ENCODE measurements at regions not wholly inside any gene's neighbourhood (a gene's known extent, or its start where the extent isn't known, plus 50 kb on each side); places are given as distances from the start of the nearest gene placed in this dataset.
"Not testable (repeated sequence)": the region's sequence is repeated elsewhere in the genome, so short reads cannot be mapped to it uniquely, and the experiment has no call there.

- ChIA-PET POLR2A (ENCODE audit: partially characterized antibody) (no interaction called here), CTCF (ENCODE audit: partially characterized antibody) (no interaction called here)
- no peaks in the 10 kb centered on the region for H3K79me1 ChIP-seq (ENCODE audit: low read depth, low read length)
- no peak overlapping the region for H3K27ac ChIP-seq (ENCODE audit: low read depth, low read length)
- no peak overlapping the region for H2BK15ac ChIP-seq (ENCODE audit: low read length)
- H3K23me2 ChIP-seq (ENCODE audit: low read depth, low read length) = no peaks in the 10 kb centered on the region
- no peak overlapping the region for H2BK12ac ChIP-seq (ENCODE audit: low read depth, low read length)
- no peak overlapping the region for H3K4me3 ChIP-seq (ENCODE audit: extremely low read depth in 1 of 4, insufficient read depth in 2 of 4, low read depth in 3 of 4, low read length in 4 of 4)
- H3K23ac ChIP-seq (ENCODE audit: insufficient read length) = no peak overlapping the region
- no peak overlapping the region for H3K56ac ChIP-seq (replicated peaks; ENCODE audit: insufficient read length, low read depth, low read length)
- H3K9ac ChIP-seq (replicated peaks in 1 of 4; ENCODE audit: extremely low read depth in 1 of 4, low read depth in 3 of 4, low read length in 3 of 4) = no peak overlapping the region
- DNase-seq (ENCODE audit: low read depth in 1 of 2, low spot score in 2 of 2) = no peak
- 95% methylated on average over 1 of the region's 1 CpG; no CpG with 5 or more reads in 1 of the 2 experiments for WGBS, 2 experiments (ENCODE audit: extremely low coverage in 1 of 2, insufficient coverage in 1 of 2, insufficient read length in 1 of 2, insufficient replicate concordance in 2 of 2, low coverage in 1 of 2, low lambda C conversion rate in 2 of 2, missing lambda C conversion rate in 1 of 2)
- no peak overlapping the region for H3K14ac ChIP-seq (ENCODE audit: insufficient read length)
- H3K4ac ChIP-seq (replicated peaks; ENCODE audit: insufficient read length, low read depth, low read length) = no peak overlapping the region
- no peak overlapping the region for H2BK20ac ChIP-seq (ENCODE audit: low read length)
- no peak overlapping the region for H3K4me2 ChIP-seq (ENCODE audit: insufficient read depth in 1 of 2, low read depth in 2 of 2, low read length in 2 of 2)
- H3K18ac ChIP-seq (ENCODE audit: extremely low read depth, low read length) = no peak overlapping the region
- FAIRE-seq = no peak
- no peak overlapping the region for H4K91ac ChIP-seq (replicated peaks; ENCODE audit: insufficient read length, low read length)
- TF ChIP-seq CHD2 (IDR thresholded peaks at IDR 0.05; ENCODE audit: low read length) = no peak
- no peak overlapping the region for H4K8ac ChIP-seq (ENCODE audit: extremely low read depth, insufficient read depth, low read length)
- H3K4me1 ChIP-seq (replicated peaks in 1 of 4; ENCODE audit: control insufficient read depth in 3 of 4, insufficient read depth in 4 of 4, low read length in 3 of 4) = peaks cover 0 to 3% (median 0%) of the 10 kb centered on the region in 4 experiments; a peak in 1 of 7 replicates
- no peaks in the 10 kb centered on the region for H4K20me1 ChIP-seq (replicated peaks in 1 of 2; ENCODE audit: control insufficient read depth in 1 of 2, insufficient read depth in 2 of 2, low read length in 2 of 2)
- H3K27me3 ChIP-seq (replicated peaks in 1 of 4; ENCODE audit: control insufficient read depth in 3 of 4, extremely low read depth in 1 of 4, insufficient read depth in 3 of 4, low read length in 3 of 4) = no peaks in the 10 kb centered on the region
- H3K79me2 ChIP-seq (ENCODE audit: control insufficient read depth in 1 of 2, insufficient read depth in 2 of 2, low read length in 2 of 2) = no peaks in the 10 kb centered on the region
- H2AK5ac ChIP-seq (ENCODE audit: low read depth, low read length) = no peak overlapping the region
- no peak overlapping the region for H2BK120ac ChIP-seq (replicated peaks; ENCODE audit: low read depth, low read length)
- no peaks in the 10 kb centered on the region for H3K36me3 ChIP-seq (ENCODE audit: control insufficient read depth in 2 of 4, insufficient read depth in 4 of 4, low read length in 3 of 4)
- H4K5ac ChIP-seq (ENCODE audit: insufficient read length, low read depth, low read length) = no peak overlapping the region
- H2BK5ac ChIP-seq (ENCODE audit: low read depth, low read length) = no peak overlapping the region
- no peak overlapping the region for H2AFZ ChIP-seq (ENCODE audit: low read length)
- H3K9me3 ChIP-seq (ENCODE audit: insufficient read depth in 2 of 2, low read depth in 1 of 2, low read length in 1 of 2) = no peaks in the 10 kb centered on the region
Observed at GRCh38 chr4:26255989-26256388, 64.8 kb upstream of the RBPJ start.

DNA sequence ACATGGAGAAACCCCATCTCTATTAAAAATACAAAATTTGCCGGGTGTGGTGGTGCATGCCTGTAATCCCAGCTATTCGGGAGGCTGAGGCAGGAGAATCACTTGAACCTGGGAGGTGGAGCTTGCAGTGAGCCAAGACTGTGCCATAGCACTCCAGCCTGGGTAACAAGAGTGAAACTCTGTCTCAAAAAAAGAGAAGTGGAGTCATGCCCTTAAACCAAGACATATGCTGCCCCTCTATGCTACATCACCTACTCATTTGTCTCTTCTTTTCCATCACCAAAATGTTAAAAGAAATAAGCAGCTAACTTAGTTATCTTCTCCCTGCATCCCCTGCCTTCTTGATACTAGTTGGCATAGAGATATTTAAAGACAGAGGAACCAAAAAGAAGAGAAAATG lies 63.4 kb upstream of the RBPJ start:
- H2BK5ac ChIP-seq (ENCODE audit: low read depth, low read length); H2BK120ac ChIP-seq (replicated peaks; ENCODE audit: low read depth, low read length); H3K9me3 ChIP-seq (ENCODE audit: insufficient read depth in 2 of 2, low read depth in 1 of 2, low read length in 1 of 2); H4K91ac ChIP-seq (replicated peaks; ENCODE audit: insufficient read length, low read length); H2BK15ac ChIP-seq (ENCODE audit: low read length); H3K18ac ChIP-seq (ENCODE audit: extremely low read depth, low read length); H2BK20ac ChIP-seq (ENCODE audit: low read length); FAIRE-seq; H3K14ac ChIP-seq (ENCODE audit: insufficient read length); H3K4me1 ChIP-seq (replicated peaks in 1 of 4; ENCODE audit: control insufficient read depth in 3 of 4, insufficient read depth in 4 of 4, low read length in 3 of 4); H3K56ac ChIP-seq (replicated peaks; ENCODE audit: insufficient read length, low read depth, low read length); H3K4ac ChIP-seq (replicated peaks; ENCODE audit: insufficient read length, low read depth, low read length); H2AK5ac ChIP-seq (ENCODE audit: low read depth, low read length); H4K20me1 ChIP-seq (replicated peaks in 1 of 2; ENCODE audit: control insufficient read depth in 1 of 2, insufficient read depth in 2 of 2, low read length in 2 of 2); H2AFZ ChIP-seq (ENCODE audit: low read length); H3K36me3 ChIP-seq (ENCODE audit: control insufficient read depth in 2 of 4, insufficient read depth in 4 of 4, low read length in 3 of 4); H3K79me2 ChIP-seq (ENCODE audit: control insufficient read depth in 1 of 2, insufficient read depth in 2 of 2, low read length in 2 of 2); POLR2A ChIA-PET (ENCODE audit: partially characterized antibody); CTCF ChIA-PET (ENCODE audit: partially characterized antibody); H4K5ac ChIP-seq (ENCODE audit: insufficient read length, low read depth, low read length); DNase-seq (ENCODE audit: low read depth in 1 of 2, low spot score in 2 of 2); H2BK12ac ChIP-seq (ENCODE audit: low read depth, low read length); H3K23me2 ChIP-seq (ENCODE audit: low read depth, low read length); H3K23ac ChIP-seq (ENCODE audit: insufficient read length); H3K4me3 ChIP-seq (ENCODE audit: extremely low read depth in 1 of 4, insufficient read depth in 2 of 4, low read depth in 3 of 4, low read length in 4 of 4); H3K27me3 ChIP-seq (replicated peaks in 1 of 4; ENCODE audit: control insufficient read depth in 3 of 4, extremely low read depth in 1 of 4, insufficient read depth in 3 of 4, low read length in 3 of 4); H3K79me1 ChIP-seq (ENCODE audit: low read depth, low read length); H3K9ac ChIP-seq (replicated peaks in 1 of 4; ENCODE audit: extremely low read depth in 1 of 4, low read depth in 3 of 4, low read length in 3 of 4); H3K4me2 ChIP-seq (ENCODE audit: insufficient read depth in 1 of 2, low read depth in 2 of 2, low read length in 2 of 2); H4K8ac ChIP-seq (ENCODE audit: extremely low read depth, insufficient read depth, low read length); H3K27ac ChIP-seq (ENCODE audit: low read depth, low read length): not testable (repeated sequence)
- WGBS, 2 experiments (ENCODE audit: extremely low coverage in 1 of 2, insufficient coverage in 1 of 2, insufficient read length in 1 of 2, insufficient replicate concordance in 2 of 2, low coverage in 1 of 2, low lambda C conversion rate in 2 of 2, missing lambda C conversion rate in 1 of 2) = 100% methylated on average over 2 of the region's 2 CpGs; no CpG with 5 or more reads in 1 of the 2 experiments

Data from H1 (cell line).